HG02938 (cell line): ENCODE measurements at regions not wholly inside any gene's neighbourhood (a gene's known extent, or its start where the extent isn't known, plus 50 kb on each side); places are given as distances from the start of the nearest gene placed in this dataset.
"Not testable (repeated sequence)": the region's sequence is repeated elsewhere in the genome, so short reads cannot be mapped to it uniquely, and the experiment has no call there.

Experiments used
- ATAC-seq: cut with Tn5 transposase; IDR thresholded peaks from one replicate; pipeline ENCODE4 v1.9.1; 2021; ENCODE audit warnings: mild to moderate bottlenecking, moderate library complexity; ENCODE audit not compliant: unreplicated experiment

DNA sequence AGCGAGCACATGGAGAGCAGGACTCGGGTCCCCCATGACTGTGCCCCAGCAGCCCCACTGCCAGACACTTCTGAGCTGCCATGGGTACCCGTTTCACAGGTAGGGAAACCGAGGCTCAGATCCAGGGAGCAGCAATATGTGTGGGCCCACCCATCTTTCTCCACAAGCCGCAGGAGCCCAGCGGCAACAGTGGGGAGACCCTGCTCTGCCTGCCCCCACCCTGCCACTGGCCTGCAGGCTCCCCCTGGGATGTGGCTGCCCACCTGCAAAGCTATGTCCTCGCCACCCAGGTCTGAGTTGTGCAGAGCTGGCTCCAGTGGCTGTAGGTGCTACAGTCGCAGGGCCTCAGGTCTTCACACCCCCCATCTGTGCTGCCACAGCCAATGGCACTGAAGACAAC is 50.6 kb upstream of the C1QTNF9B start:
- no peak for ATAC-seq

DNA sequence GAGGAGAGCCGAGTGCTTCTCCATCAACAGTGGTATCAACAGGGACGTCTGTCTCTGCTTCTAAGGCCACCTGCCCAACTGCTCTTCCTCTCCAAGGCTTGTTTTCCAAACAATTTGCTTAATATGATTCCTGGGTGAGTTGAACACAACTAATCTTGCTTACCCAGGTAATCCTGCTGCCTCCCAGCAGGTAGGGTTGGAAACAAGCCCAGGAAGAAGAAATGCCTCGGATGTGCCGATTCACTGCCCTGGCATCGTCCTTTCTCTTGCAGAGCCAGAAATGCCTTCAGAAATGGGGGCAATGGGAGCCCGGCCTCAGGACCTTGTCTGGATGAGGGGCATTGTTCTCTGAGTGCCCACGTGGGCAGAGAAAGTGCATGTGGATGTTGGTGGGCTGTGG is 51.9 kb upstream of the C1QTNF9B start:
- ATAC-seq, result no peak

DNA sequence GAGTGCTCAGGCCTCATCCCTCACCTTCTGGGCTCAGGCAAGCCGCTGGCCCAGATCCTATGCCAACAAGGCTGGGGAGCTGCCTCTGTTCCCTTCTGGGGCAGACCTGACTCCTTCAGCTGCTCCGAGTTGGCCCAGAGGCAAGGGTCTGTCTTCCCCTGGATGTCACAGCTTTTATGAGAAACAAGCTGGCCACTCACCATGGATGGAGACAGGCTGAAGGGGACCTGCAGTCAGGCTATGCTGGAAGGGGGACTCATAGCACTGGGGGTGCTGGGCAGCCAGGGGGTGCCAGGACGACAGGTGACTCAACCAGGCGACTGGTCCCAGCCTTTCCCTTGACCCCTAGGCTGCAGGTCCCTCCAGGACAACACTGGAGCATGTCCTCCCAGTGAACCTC is 52.4 kb upstream of the C1QTNF9B start:
- ATAC-seq, result no peak

DNA sequence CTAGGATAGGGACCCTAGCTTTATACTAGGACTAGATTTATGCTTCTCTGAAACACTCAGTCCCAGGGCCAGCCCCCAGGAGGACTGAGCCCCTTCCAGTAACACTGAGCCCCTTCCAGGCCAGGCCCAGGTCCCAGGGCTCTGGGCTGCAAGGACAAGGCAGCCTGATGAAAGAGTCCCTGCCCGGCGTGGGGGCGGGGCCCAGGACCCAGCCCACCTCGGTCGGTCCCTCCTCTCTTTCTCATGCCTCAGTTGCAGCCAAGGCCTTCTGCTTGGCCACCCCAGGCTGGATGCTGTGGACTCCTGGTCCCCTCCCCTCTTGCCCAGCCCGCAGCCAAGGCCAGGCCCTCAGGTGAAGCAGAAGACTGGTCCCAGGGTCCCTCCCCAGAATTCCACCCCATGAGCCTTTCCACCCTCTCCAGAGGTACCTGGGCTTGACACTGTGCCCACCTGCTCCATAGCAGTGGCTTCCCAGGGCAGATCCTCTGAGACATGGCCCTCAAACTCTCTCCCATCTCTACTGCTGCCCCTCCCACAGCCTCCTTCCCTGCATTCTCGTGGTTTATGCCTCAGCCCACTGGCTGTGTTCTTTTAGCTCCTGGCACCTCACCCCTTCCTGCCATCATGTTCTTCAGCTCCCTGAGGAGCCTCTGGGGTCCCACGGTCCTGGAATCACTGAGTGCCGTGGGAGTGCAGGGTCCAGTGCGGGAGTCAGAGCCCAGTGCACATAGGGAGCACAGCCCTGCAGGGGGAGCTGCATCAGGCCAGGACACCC is 53.6 kb upstream of the C1QTNF9B start:
- ATAC-seq, result no peak

DNA sequence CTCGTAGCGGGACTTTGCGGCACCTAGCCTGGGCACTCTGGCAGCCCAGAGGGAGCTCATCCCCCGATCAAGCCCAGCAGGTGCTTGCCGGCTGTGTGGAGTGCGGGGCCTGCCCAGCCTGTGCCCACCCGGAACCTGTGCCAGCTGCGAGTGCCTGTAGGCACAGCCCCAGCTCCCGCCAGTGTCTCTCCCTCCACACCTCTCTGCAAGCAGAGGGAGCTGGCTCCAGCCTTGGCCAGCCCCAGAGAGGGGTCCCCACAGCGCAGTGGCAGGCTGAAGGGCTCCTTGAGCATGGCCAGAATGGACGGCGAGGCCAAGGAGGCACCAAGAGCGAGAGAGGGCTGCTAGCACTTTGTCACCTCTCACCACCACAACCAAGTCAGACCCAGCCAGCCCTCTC is 55.5 kb upstream of the C1QTNF9B start:
- no peak for ATAC-seq

DNA sequence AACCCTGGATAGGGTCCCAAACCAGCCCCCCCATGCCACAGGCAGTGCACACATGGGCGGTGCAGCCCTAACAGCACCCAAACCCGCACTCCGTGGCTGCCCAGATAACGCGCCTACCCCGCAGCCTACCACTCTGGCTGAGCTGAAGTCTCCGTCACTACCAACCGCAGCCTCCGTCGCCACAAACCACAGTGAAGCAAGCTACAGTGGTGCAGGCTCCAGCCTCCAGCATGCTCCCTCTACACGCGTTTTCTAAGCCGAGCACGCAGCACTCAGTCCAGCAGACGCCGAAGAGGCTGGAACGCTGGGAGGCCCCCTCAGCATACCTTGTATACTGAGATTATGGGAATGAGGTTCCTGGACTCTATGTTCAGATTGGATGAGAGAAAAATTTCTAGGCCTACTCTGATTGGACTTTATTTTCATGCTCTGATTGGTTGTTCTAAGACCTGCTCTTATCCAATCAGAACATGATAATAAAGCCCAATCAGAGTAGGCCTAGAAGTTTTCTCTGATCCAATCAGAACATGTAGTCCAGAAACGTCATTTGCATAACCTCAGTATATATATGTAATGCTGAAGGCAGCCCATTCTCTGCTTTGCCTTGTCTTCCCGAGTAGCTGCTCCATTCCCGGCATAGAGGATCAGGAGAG is 56.7 kb upstream of the C1QTNF9B start:
- ATAC-seq, result no peak

DNA sequence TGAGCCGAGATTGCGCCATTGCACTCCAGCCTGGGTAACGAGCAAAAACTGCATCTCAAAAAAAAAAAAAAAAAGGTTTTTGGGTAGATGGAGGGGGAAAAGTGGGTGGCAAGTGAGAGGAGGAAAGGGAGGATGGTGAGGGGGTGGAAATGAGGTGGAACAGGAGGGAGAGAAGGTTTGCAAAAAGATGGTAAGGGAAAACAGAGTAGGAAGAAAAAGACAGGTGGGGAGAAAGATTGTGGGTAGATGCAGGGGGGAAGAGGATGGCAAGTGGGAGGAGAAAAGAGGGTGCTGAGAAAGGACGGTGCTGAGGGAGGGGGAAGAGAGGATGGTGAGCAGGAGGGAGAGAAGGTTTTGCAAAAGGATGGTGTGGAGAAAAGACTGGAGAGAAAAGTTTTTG is 57.8 kb upstream of the C1QTNF9B start:
- ATAC-seq, result no peak

DNA sequence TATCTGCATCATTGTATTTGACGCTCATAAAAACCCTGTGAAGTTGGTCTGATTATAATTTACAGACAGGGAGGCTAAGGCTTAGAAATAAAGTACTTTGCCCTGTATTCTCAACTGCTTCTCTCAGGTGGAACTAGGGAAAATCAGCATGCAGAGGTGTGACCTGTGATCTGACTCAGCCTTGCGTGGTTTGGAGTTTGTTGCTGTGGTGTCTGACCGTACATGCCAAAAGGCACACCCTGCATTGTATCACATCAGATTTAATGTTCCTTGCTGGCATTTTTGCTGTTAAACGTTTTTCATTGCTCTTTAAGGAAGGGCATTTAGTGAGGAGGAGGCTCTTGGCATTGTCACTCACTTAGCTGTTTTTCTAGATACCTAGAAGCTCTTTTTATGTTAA is 58.8 kb upstream of the C1QTNF9B start:
- no peak for ATAC-seq

DNA sequence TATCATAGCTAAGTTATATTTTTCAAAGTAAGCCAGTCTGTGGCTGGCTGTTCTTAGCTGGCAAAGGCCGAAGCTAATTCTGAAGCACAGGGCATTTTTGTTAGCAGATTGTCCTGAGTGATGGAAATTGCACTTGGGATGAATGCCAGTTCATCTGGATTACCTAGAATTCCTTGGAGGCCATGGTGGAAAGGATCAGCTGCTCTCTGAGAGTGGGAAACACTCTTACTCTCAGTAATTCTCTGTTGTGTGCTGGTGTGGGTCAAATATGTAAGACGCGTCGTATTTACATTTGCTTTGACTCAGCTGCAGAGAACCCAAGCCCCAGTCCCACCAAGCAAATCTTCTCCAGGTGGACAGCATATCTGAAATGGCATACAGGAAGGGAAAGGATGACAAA is 60.7 kb upstream of the C1QTNF9B start:
- ATAC-seq, result no peak

DNA sequence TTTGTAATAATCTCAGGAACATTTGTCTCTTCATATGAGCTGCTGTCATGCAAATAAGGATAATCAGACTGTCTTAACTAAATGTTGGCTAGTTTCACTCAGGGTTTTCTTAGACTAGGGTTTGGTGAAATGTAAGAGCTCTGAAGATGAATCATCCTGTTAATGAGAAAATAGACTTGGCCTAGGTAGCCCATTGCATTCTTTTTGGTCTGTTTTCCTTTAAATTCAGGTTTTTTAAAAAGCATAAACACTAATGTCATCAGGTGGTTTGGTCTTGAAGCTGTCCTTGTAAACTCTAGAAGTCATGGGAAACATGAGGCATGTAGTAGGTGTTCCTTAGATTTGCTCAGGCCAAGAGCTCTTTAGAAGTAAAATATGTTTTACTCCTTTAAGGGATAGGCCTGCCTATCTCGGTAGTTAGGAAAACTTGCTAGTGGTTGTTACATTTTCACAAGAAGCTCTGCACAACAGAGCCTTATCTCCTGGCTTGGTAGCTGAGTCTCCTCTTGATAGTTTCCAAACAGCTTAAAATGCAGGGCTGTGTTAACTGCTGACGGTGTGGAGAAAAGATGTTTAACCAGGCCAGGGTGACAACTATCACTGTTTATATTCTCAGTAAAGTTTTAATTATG is 62.0 kb upstream of the C1QTNF9B start:
- ATAC-seq, result no peak

DNA sequence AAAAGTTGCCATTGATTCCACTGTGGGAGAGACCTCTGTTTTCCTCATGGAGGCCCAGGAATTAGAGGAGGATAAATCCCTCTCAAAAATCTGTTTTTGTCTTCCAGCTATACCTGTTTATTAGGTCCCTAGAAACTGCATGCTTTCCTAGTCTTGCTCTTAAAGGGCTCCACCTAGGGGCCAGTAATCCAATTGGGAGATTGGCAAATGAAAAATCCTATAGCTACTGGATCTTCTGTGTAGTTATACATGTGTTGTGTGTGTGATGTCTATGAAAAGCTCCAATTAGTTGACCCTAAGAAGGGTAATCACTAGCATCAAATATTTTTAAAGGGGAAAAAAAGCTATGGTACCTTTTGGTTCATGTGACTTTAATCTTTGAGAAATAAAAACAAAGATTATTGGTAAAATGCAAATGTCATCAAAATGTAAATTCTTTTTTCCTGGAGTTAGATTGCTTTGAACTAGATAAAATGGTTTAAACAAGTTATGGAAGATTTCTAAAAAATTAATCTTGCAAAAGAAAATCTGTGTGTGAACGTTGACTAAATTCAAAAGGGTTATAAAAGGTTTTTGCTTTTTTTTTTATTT is 63.4 kb upstream of the C1QTNF9B start:
- ATAC-seq, result no peak

DNA sequence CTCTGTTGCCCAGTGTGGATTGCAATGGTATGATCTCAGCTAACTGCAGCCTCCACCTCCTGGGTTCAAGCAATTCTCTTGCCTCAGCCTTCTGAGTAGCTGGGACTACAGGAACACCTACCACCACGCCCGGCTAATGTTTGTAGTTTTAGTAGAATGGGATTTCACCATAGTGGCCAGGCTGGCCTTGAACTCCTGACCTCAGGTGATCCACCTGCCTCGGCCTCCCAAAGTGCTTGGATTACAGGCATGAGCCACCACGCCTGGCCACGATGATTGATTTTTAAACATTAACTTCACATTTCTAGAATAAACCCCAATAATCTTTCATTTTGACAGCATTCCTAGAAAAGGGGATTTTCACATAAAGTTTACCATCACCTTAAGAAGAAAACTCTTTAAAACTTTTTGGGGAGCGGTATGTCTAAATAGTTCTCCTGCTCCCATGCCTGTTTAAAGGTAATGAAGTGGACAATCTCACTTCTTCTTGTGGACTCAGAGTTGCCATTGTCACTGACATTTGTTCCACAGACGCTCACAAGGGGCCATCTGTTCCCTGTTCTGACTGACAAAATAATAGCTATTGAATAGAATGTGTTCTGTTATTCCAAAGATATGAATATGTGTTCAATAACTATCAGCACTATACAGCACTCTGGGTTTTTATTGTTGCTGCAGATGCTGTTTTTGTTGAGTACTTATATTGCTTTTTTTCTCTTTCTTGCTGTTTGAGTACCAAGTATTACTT is 66.1 kb upstream of the C1QTNF9B start:
- no peak for ATAC-seq

DNA sequence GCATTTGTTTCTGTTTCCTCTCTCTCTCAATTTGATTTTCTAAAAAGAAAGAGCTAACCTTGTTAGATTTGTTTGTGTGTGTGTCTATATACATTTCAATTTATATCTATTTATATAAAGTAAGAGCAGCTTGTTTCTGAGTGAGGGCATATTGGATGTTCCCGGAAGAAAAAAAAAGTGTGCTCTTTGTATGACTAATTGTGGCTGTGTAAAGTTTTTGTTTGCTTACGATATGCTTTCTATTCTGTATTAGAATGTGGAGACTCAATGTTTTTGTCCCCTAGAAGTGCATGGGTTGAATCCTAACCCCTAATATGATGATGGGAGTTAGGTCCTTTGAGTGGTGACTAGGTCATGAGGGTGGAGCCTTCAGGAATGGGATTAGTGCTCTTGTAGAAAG is 66.6 kb upstream of the C1QTNF9B start:
- ATAC-seq, result no peak

DNA sequence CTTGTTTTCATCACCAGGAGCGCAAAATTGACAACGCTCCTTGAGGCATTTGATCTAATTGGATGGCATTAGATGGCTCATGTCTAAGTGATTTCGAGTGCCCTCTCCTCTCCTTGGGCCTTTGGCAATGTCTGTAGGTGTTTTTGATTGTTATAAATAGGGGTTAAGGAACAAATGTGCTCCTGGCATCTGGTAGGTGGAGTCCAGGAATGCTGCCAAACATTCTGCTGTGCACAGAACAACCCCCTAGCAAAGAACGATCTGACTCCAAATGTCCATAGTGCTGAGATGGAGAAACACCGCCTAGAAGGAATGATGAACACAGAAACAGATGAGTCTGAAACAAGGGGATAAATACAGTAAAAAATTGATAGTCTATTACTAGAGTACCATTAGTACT is 68.0 kb upstream of the C1QTNF9B start:
- ATAC-seq, result no peak

DNA sequence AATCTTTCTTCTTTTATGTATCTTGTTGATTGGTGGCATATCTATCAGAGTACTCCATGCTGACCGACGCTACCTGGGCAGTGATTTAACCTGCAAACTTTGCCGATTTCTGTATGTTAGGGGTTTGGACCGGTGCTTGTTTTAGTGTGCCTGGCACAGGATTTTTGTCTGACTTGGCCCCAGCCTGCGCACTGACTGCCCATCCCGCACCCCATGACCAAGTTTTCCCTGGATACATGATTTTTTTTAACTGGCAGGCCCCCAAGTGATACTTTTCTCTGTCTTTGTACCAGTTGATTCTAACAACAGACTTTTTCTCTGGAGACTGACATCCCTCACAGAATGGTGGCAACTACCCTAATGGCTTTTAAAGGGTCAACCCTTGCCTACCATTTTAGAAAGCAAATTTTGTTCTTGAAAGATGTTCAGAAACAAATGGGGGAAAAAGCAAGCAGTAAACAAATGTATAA is 69.0 kb upstream of the C1QTNF9B start:
- ATAC-seq, result no peak

DNA sequence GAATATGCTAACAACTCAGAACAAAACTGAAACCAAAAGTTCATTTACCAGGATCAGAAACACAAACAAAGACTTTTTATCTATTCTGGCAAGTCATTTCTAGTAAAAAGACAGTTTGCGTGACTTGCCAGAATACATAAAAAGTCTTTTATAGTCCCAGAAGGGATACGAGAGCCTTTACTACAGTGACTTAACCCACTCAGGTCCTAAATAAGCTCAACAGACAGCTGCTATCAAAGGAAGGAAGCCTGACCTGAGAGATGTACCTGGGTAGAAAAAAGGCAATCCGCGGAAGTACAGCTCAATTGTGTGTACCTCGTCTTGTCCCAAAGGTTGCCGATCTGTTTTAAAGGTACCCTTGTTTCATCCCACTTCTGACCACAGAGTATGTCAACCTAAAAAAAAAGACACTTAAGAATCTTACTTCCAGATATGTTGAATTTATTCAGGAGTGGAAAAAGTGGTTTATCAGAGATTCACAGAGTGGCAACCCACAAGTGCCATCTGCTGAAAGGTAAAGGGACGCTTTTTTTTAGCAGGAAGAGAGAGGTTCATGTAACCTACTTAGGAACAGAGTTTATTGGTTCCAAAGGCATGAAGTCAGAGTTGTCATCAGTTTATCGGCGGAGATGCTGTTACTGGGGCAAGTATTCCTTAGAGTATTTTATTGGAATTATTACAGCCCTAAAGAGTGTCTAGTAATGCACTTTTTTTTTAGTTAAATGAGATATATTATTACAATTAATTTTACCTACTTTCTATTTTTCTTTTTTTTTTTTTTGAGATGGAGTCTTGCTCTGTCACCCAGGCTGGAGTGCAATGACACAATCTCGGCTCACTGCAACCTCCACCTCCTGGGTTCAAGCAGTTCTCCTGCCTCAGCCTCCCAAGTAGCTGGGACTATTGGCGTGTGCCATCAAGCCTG is 69.7 kb upstream of the C1QTNF9B start:
- ATAC-seq, result peak; percentile 46

DNA sequence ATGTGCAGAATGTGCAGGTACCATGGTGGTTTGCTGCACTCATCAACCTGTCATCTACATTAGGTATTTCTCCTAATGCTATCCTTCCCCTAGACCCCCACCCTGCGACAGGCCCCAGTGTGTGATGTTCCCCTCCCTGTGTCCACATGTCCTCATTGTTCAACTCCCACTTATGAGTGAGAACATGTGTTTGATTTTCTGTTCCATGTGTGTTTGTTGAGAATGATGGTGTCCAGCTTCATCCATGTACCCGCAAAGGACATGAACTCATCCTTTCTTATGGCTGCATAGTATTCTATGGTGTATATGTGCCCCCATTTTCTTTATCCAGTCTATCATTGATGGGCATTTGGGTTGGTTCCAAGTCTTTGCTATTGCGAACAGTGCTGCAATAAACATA is 70.5 kb upstream of the C1QTNF9B start:
- ATAC-seq, result not testable (repeated sequence)

DNA sequence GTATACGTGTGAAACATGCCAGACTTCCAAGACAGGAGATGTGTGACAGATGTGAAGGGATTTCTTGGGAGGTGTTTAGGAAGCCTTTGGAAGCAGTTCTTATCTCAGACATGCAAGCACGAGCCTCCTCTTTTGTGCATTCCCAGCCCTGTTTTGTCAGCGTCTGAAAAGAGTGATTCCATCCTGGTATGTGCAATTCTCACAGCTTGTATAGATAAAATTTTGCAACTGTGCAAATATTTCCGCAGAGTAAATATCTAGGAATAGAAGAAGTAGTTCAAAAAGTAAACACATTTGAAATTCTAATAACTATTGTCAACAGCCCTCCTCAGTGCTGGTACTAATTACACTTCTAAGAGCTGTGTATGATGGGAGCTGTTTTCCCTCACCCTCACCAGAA is 72.3 kb upstream of the C1QTNF9B start:
- no peak for ATAC-seq

DNA sequence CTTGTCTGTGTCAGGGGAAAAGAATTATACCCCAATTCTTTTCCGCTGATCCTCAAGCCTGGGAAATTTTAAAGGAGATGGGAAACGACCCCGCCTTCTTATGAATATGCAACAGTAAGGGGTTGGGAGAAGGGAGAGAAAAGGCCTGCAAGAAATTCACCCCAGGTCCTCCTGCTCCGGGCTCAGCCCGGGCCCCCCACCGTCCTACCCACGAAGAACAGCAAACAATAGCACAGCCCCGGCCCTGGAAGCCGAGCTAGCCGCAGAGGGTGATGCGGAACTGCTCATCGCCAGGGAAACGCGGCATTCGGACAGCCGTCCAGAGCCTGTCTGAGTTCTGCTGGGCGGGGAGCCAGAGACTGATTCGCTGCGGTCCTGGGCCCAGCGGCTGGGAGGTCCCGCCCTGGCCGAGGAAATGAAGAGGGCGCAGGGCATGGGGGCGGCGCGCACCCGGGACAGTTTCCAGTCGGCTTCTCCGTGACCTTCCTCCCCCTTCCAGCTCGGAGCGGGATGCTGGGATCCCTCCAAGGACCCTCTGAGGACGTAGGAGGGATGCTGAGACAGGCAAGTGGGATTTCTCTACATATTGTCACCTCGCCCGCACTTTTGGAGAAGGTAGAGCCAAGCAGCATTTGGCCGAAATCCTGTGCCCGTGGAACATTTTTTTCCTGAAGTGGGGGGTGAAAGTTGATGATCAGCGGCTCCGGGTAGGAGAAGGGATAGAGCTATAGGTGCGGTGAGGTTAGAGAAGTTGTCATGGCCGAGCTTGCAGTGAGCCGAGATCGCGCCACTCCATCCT is 82.3 kb upstream of the C1QTNF9B start:
- ATAC-seq, result peak; percentile 49
